ENCODE measurements at regions not wholly inside any gene's neighbourhood (a gene's known extent, or its start where the extent isn't known, plus 50 kb on each side); places are given as distances from the start of the nearest gene placed in this dataset.

DNA sequence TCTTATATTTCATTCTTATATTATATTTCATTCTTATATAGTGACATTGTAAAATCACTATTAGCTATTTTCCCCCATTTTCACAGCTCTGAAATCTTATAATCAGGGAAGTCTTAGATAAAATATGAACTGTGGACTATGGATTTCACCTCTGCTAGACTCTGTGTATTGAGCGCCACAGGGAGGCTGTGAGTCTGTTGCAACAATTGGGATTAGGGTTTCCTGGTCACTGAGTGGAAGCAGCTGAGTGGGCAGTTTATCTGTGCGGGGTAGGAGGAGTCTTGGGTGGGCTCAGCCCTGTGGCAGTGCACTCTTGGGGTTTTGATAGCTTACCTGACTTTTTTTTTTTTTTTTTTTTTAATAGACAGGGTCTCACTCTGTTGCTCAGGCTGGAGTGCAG, 249.5 kb downstream of the PTTG2 start:
- Histone ChIP-seq H3K4me1 (replicated peaks in 1 of 2) (peaks cover 0 to 7% of the 10 kb centered on the region in 2 donors), H3K27ac (no peak overlapping the region), H3K4me3 (no peak overlapping the region)
- in situ Hi-C loops (cut with MboI; ENCODE audit: low pct_unique_long_range_greater_than_20kb in 2 of 9, low sequenced_read_pairs in 9 of 9, unreplicated experiment in 9 of 9): no loop called here
- 85 to 100% (median 100%) methylated on average over 1 to 2 of the region's 2 CpGs; no CpG with 5 or more reads in 5 of the 10 experiments for WGBS, 10 experiments
- ATAC-seq (replicated peaks in 6 of 8): no peak

DNA sequence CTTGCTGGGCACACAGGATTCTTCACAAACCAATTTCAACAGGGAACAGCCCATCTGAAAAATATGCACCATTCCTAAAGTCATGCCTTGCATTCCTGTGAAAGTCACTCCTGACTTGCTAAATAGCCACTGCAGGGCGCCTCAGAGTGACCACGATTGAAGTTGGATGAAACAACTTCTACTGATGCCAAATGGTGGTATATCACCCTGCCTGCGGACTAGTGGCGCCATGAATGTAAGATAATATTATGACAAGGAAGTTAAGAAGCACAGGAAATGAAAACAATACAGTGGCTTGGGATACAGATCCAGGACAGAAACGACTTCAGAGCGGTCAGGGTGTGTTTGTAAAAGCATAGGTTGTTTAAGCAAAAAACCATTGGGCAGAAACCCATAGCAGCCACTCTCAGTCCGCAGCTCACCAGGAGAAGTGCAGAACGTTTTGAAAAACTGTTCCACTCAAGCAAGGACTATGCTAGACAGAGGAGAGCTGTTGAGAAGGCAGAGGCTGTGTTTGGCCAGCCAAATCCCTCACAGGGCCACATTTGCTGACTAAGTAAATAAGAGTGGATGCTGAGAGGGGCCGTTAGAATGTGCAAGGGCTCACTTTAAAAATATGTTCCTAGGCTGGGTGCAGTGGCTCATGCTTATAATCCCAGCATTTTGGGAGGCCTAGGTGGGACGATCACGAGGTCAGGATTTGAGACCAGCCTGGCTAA, 250.4 kb downstream of the PTTG2 start:
- in situ Hi-C loops (cut with MboI; ENCODE audit: low pct_unique_long_range_greater_than_20kb in 2 of 9, low sequenced_read_pairs in 9 of 9, unreplicated experiment in 9 of 9): no loop called here
- 60 to 90% (median 72%) methylated on average over 1 to 9 of the region's 11 CpGs; no CpG with 5 or more reads in 2 of the 10 experiments for WGBS, 10 experiments
- Histone ChIP-seq H3K27ac (no peak overlapping the region), H3K4me1 (replicated peaks in 1 of 2) (peaks cover 0 to under 1% of the 10 kb centered on the region in 2 donors), H3K4me3 (no peak overlapping the region)
- no peak for ATAC-seq (replicated peaks in 6 of 8)

DNA sequence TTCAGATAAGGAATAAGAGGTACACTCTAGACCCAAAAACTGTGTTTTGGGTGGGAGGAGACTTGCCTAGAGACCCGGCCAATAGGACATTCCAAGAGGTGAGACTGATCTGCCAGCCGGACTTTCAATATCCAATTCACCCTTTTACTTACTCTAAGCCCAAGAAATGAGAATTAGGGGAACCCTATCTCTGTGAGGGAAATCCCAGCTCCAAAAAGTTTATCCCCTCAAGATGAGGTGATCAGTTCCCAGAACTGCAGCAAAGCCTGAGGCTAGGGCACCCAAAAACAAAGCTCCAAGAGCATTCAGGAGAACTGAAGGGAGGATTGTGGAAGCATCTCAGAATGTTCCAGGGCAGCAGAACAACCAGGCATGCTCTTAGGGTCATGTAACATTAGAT, 251.7 kb downstream of the PTTG2 start:
- no peak overlapping the region for H3K4me3 ChIP-seq
- in situ Hi-C loops (cut with MboI; ENCODE audit: low pct_unique_long_range_greater_than_20kb in 2 of 9, low sequenced_read_pairs in 9 of 9, unreplicated experiment in 9 of 9): no loop called here
- H3K27ac ChIP-seq: no peak overlapping the region
- H3K4me1 ChIP-seq (replicated peaks in 1 of 2): no peaks in the 10 kb centered on the region
- WGBS, 10 experiments: 17 to 100% (median 40%) methylated on average over 1 to 2 of the region's 2 CpGs; no CpG with 5 or more reads in 5 of the 10 experiments
- no peak for ATAC-seq (replicated peaks in 6 of 8)

DNA sequence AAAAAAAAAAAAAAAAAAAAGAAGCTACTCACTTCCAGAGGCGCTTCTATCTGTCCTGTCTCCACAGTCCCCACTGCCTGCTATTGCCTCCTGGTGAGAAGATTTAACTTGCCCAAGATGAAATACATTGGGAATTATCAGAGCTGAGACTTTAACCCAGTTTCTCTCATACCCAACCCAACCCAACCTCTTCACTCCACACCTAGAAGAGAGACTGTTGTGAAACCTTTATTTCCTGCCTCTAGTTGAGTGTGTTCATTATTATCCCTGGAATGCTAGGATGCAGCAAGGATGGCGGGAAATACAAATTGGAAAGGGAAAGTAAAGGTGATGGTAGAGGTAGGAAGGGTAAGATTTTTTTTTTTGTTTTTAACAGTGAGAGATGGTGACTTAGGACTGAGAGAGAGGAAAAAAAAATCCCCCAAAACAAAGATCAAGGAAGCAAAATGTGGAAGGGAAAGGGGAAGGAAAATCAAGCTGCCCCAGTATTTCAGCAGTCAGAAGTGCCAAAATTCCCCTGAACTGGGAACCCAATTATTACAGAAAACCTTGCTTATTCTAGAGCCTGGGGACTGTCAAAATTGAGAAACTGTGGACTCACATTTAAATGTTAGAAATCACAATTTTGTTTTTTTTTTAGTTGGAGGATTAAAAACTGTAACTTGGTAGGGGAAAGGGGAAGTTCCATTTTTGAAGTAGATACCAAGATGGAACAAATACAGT, 253.0 kb downstream of the PTTG2 start:
- WGBS, 10 experiments: 78 to 100% (median 96%) methylated on average over 1 to 2 of the region's 2 CpGs; no CpG with 5 or more reads in 2 of the 10 experiments
- Histone ChIP-seq H3K4me3 (no peak overlapping the region), H3K4me1 (replicated peaks in 1 of 2) (no peaks in the 10 kb centered on the region), H3K27ac (no peak overlapping the region)
- no peak for ATAC-seq (replicated peaks in 6 of 8)
- in situ Hi-C loops (cut with MboI; ENCODE audit: low pct_unique_long_range_greater_than_20kb in 2 of 9, low sequenced_read_pairs in 9 of 9, unreplicated experiment in 9 of 9): no loop called here

DNA sequence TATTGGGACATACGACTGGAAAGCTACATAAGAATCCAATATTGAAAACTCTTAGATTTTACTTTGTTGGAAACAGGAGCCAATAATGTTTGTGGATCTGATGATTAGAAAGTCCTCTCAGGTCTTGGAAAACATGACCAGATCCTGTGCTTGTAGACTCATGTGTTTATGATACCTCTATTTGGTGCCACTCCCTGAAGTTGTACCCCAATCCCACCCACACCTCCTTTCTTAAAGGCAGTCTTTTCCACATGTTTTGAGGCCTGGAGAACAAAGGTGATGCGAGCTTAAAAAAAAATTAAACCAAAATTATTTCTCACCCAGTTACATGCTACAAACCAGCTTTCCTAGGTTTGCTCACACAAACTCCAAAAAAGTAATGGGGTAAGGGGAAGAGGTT, 262.7 kb downstream of the PTTG2 start:
- ATAC-seq (replicated peaks in 6 of 8): no peak
- Histone ChIP-seq H3K27ac (no peak overlapping the region), H3K4me1 (replicated peaks in 1 of 2) (no peaks in the 10 kb centered on the region), H3K4me3 (no peak overlapping the region)
- 60 to 100% (median 88%) methylated on average over 1 of the region's 2 CpGs; no CpG with 5 or more reads in 3 of the 10 experiments for WGBS, 10 experiments
- in situ Hi-C loops (cut with MboI; ENCODE audit: low pct_unique_long_range_greater_than_20kb in 2 of 9, low sequenced_read_pairs in 9 of 9, unreplicated experiment in 9 of 9): no loop called here

DNA sequence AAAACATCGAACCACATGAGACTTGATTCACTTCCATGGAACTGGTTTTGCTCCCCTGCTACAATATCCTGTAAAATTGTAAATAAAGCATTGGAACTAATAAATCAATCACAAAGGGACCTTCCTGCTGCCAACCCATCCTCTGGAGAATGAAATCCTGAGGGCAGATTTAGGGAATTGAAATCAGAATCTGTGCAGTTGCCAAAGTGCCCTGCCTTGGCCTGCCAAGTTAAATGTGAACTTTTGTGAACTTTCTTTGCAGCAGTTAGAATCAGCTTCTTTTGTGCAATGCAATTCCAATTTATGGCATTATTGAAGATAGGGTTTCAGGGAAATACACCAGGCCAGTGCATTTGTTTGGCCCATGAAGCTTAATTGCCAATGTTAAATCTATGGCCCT, 263.1 kb downstream of the PTTG2 start:
- in situ Hi-C loops (cut with MboI; ENCODE audit: low pct_unique_long_range_greater_than_20kb in 2 of 9, low sequenced_read_pairs in 9 of 9, unreplicated experiment in 9 of 9): no loop called here
- H3K4me1 ChIP-seq (replicated peaks in 1 of 2): no peaks in the 10 kb centered on the region
- H3K27ac ChIP-seq: no peak overlapping the region
- ATAC-seq (replicated peaks in 6 of 8): no peak
- WGBS, 10 experiments: 0 to 88% (median 0%) methylated on average over 1 of the region's 1 CpG; no CpG with 5 or more reads in 2 of the 10 experiments
- no peak overlapping the region for H3K4me3 ChIP-seq

DNA sequence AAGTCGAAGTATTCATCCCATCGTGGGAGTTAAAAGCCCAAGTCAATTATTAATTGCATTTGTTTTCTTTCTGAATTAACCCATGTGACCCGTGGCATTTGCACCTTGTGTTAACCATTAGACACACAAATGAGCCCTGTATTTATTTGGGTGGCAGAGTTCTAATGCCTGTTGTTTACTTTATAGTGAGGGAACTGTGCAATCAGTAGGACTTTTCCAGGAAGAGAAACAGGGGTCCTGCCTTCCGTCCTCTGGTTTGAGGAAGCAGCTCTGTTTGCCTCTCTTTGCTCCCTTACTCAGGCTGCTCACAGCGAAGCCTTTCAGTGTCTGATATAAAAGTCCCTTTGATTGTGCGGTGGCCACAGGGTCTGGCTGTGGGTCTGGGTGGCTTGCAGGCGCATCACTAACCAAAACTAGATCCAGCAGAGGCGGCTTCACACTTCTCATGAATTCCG, 263.6 kb downstream of the PTTG2 start:
- WGBS, 10 experiments: 42 to 83% (median 54%) methylated on average over 1 to 8 of the region's 9 CpGs
- Histone ChIP-seq H3K27ac (no peak overlapping the region), H3K4me1 (replicated peaks in 1 of 2) (no peaks in the 10 kb centered on the region), H3K4me3 (no peak overlapping the region)
- in situ Hi-C loops (cut with MboI; ENCODE audit: low pct_unique_long_range_greater_than_20kb in 2 of 9, low sequenced_read_pairs in 9 of 9, unreplicated experiment in 9 of 9): no loop called here
- ATAC-seq (replicated peaks in 6 of 8): no peak

DNA sequence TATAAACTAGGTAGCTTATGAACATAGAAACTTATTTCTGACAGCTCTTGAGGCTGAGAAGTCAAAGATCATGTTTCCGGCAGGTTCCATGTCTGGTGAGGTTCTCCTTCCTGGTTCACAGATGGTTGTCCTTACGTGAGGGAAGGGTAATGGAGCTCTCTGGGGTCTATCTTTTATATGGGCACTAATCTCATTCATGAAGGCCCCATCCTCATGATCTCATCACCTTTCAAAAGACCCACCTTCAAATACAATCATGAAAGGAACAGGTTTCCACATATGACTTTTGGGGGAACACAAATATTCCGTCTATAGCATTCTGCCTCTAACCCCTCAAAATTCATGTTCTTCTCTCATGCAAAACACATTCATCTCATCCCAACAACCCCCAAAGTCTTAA, 264.7 kb downstream of the PTTG2 start:
- Histone ChIP-seq H3K4me1 (replicated peaks in 1 of 2) (peaks cover 2 to 3% of the 10 kb centered on the region in 2 donors), H3K27ac (no peak overlapping the region), H3K4me3 (no peak overlapping the region)
- ATAC-seq (replicated peaks in 6 of 8): no peak
- in situ Hi-C loops (cut with MboI; ENCODE audit: low pct_unique_long_range_greater_than_20kb in 2 of 9, low sequenced_read_pairs in 9 of 9, unreplicated experiment in 9 of 9): no loop called here
- WGBS, 10 experiments: 90 to 100% (median 100%) methylated on average over 1 to 3 of the region's 3 CpGs; no CpG with 5 or more reads in 2 of the 10 experiments

DNA sequence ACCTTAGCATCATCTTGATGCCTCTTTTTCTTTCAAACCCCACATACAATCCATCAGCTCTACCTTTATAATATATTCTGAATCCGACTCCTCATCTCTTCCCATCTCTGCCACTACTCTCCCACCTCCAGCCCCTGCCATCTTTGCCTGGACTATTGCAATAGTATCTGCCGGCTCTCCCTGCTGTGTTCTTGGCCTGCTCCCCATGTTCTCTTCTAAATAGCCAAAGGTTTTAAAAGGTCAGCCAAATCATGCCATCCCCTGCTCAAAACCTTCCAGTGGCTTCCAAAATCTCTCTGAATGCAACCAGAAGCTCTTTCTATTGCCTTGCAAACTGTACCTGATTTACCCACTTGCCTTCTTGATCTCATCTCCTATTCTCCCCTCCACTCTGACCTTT, 266.0 kb downstream of the PTTG2 start:
- H3K27ac ChIP-seq: no peak overlapping the region
- in situ Hi-C loops (cut with MboI; ENCODE audit: low pct_unique_long_range_greater_than_20kb in 2 of 9, low sequenced_read_pairs in 9 of 9, unreplicated experiment in 9 of 9): no loop called here
- WGBS, 10 experiments: 17 to 100% (median 94%) methylated on average over 1 to 2 of the region's 2 CpGs

DNA sequence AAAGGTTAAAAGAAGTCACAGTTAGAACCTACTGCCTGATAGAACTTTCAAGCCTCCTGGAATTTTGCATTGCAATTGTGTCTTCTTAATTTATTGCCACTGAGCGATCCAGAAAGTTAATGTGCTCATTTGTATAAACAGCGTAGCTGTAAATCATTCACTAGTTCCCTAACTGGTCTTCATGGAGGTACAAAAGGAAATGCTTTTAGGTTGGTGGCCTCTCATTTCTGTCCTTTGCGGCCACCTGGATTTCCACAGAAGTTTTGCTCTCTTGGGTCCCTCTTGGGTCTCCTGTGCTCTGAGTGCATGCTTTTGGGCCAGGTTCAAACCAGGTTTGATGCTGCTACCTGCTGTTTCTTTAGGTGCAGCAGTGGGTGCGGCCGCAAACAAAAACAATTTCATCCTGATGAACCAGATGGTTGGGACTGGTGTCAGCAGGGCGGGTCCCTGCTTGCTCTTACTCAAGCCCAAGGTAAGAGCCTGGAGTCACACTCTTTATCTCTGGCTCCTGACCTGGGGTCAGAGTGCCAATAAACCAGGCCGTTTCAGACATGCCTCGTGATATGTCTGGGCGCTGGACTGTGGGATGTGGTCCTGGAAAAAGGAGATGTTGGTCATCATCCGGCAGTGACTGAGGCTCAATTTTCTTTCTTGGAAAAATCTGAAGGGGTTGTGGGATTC, 270.1 kb downstream of the PTTG2 start:
- H3K4me3 ChIP-seq: no peak overlapping the region
- H3K4me1 ChIP-seq (replicated peaks in 1 of 2): peaks cover 10 to 12% of the 10 kb centered on the region in 2 donors
- 20 to 82% (median 59%) methylated on average over 1 to 8 of the region's 10 CpGs; no CpG with 5 or more reads in 2 of the 10 experiments for WGBS, 10 experiments
- in situ Hi-C loops (cut with MboI; ENCODE audit: low pct_unique_long_range_greater_than_20kb in 2 of 9, low sequenced_read_pairs in 9 of 9, unreplicated experiment in 9 of 9): no loop called here
- no peak overlapping the region for H3K27ac ChIP-seq
- ATAC-seq (replicated peaks in 6 of 8): peak in 3 of 8 experiments; percentile 16 to 69 (median 17)

More for the DNA sequence above, 266.0 kb downstream of the PTTG2 start:
- ATAC-seq (replicated peaks in 6 of 8): no peak
- Histone ChIP-seq H3K4me3 (no peak overlapping the region), H3K4me1 (replicated peaks in 1 of 2) (peaks cover 10 to 12% of the 10 kb centered on the region in 2 donors)

DNA sequence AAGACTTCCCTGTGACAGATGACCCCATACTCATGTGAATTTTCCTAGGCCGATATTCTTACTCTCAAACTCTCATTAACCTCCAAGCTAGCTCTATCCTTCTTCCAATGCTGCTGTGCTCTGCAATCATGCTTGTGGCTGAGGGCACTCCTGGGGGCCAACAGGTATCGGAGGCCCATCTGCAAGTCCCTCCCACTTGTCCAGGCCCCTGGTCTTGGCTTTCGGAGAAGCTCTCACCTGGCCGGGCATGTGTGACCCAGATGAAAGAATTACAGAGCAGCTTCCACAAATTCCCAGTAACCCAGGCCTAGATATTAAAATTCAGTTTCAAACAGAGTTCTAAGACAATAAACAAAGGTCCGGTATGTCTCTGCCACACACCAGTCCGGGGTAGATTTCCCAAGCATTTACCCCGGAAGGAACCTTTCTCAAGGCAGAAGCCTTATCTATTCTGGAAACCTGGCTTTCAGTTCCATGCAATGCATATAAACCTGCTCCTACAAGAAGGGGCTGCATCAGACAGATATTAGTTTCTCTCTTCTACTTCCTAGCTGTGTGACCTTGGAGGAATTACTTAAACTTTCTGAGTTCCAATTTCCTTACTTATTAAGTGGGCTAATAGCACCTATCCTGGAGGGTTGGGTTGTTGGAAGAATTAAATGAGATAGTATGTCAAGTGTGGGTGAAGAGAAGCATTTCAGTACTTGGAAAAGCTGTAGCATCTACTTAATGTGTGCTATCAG, 270.8 kb downstream of the PTTG2 start:
- no peak overlapping the region for H3K27ac ChIP-seq
- 80 to 100% (median 92%) methylated on average over 1 to 7 of the region's 7 CpGs; no CpG with 5 or more reads in 2 of the 10 experiments for WGBS, 10 experiments
- in situ Hi-C loops (cut with MboI; ENCODE audit: low pct_unique_long_range_greater_than_20kb in 2 of 9, low sequenced_read_pairs in 9 of 9, unreplicated experiment in 9 of 9): no loop called here
- no peak overlapping the region for H3K4me3 ChIP-seq
- ATAC-seq (replicated peaks in 6 of 8): no peak
- H3K4me1 ChIP-seq (replicated peaks in 1 of 2): peaks cover 10 to 12% of the 10 kb centered on the region in 2 donors

DNA sequence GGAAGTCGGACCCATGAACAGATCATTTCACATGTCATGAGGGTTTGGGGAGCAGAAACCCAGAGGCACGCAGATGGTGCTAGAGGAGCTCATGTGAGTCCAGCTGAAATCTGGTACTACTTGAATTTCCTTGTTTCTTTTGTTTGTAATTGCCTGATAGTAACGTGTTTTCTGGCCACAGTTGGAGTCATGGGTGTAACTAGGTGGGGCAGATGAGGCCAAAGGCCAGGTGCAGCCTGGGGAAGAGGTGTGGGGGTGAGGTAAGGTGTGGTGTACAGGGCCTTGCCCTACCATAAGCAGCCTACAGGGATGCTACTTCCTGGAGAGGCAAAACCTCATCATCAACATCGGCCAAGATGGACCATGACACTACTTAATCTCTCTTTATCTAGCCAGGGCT, 271.4 kb downstream of the PTTG2 start:
- ATAC-seq (replicated peaks in 6 of 8): no peak
- Histone ChIP-seq H3K27ac (no peak overlapping the region), H3K4me3 (no peak overlapping the region), H3K4me1 (replicated peaks in 1 of 2) (peaks cover 10 to 12% of the 10 kb centered on the region in 2 donors)
- 36 to 100% (median 100%) methylated on average over 1 to 3 of the region's 4 CpGs; no CpG with 5 or more reads in 1 of the 10 experiments for WGBS, 10 experiments
- in situ Hi-C loops (cut with MboI; ENCODE audit: low pct_unique_long_range_greater_than_20kb in 2 of 9, low sequenced_read_pairs in 9 of 9, unreplicated experiment in 9 of 9): no loop called here
